Suprapubic skin (tissue), 4 donors: ENCODE measurements at regions not wholly inside any gene's neighbourhood (a gene's known extent, or its start where the extent isn't known, plus 50 kb on each side); places are given as distances from the start of the nearest gene placed in this dataset.

Source experiments
- DNase-seq, 2 donors: peaks; one replicate each; pipeline ENCODE4 v3.0.0-alpha.2; 2019; ENCODE audit warnings: low spot score in 2 of 2
- H3K27ac ChIP-seq: fragments of 200-600 bp; sonication (generic); one replicate; pipeline ENCODE4 v1.5.1; 2019
- H3K27me3 ChIP-seq: fragments of 200-600 bp; sonication (generic); one replicate; pipeline ENCODE4 v1.5.1; 2019
- H3K36me3 ChIP-seq: fragments of 200-600 bp; sonication (generic); one replicate; pipeline ENCODE4 v1.5.1; 2019
- H3K4me1 ChIP-seq: fragments of 200-600 bp; sonication (generic); one replicate; pipeline ENCODE4 v1.5.1; 2019
- H3K4me3 ChIP-seq: fragments of 200-600 bp; sonication (generic); one replicate; pipeline ENCODE4 v1.5.1; 2019; ENCODE audit warnings: mild to moderate bottlenecking
- H3K9me3 ChIP-seq: fragments of 200-600 bp; sonication (generic); one replicate; pipeline ENCODE4 v1.5.1; 2019
- EP300 ChIP-seq: sonication (generic); formaldehyde crosslinking; IDR thresholded peaks from one replicate; pipeline ENCODE4 v1.6.1; 2017; ENCODE audit warnings: antibody characterized with exemption
- POLR2A ChIP-seq, 2 donors: fragments of 450-650 bp; IDR thresholded peaks; one replicate each; pipeline ENCODE4 v1.6.1; 2017; ENCODE audit warnings: antibody characterized with exemption in 2 of 2, mild to moderate bottlenecking in 2 of 2, moderate library complexity in 2 of 2
- POLR2AphosphoS5 ChIP-seq, 3 donors: sonication (generic); formaldehyde crosslinking; IDR thresholded peaks; one replicate each; pipeline ENCODE4 v1.6.1; 2017; ENCODE audit warnings: antibody characterized with exemption in 3 of 3
- WGBS: methylation state at CpG from one replicate; pipeline ENCODE4 v1.1.5; 2018; 5-methylcytosine and 5-hydroxymethylcytosine counted together
- TF ChIP-seq, protein P1 (sequence below), 2 donors: fragments of 200-600 bp in 1 of 2; fragments of 450-650 bp in 1 of 2; sonication (generic) in 1 of 2; IDR thresholded peaks; one replicate each; pipeline ENCODE4 v1.5.1; 2016 to 2019; ENCODE audit warnings: antibody characterized with exemption in 2 of 2, mild to moderate bottlenecking in 1 of 2, moderate library complexity in 1 of 2

DNA sequence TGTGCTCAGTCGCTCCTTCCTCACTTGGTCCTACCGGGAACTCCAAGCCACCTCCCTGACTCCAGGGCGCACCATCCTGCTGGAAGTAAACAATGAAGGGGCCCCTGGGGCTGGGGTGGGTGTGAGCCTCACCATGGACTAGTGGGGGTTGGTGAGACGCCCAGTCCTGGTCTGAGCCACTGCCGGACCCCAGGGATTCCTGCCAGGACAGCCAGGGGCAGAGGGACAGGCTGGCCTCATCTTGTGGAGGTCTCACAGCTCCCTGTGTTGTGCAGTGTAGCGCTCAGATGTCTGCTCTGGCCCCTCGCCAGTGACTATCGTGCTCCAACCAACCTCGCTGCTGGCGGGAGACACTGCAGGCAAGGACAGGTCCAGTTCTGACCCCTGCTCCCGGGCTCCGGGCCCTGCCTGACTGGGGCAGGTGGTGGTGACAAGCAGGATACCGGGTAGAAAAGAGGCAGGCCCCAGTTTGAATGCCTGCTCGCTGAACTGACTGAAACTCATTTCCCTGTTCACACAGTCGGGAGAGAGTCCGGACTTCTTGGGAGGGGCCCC, 1021.4 kb downstream of the BRD1 start:
- H3K4me3 ChIP-seq, result no peak overlapping the region
- H3K9me3 ChIP-seq, result no peaks in the 10 kb centered on the region
- 77% methylated on average over 6 of the region's 16 CpGs for WGBS
- peak in 1 of 2 donors; percentile 73 for DNase-seq
- TF ChIP-seq POLR2AphosphoS5 (IDR thresholded peaks at IDR 0.05) (no peak), EP300 (no peak), POLR2A (IDR thresholded peaks at IDR 0.05) (no peak)
- TF ChIP-seq, protein P1, sequence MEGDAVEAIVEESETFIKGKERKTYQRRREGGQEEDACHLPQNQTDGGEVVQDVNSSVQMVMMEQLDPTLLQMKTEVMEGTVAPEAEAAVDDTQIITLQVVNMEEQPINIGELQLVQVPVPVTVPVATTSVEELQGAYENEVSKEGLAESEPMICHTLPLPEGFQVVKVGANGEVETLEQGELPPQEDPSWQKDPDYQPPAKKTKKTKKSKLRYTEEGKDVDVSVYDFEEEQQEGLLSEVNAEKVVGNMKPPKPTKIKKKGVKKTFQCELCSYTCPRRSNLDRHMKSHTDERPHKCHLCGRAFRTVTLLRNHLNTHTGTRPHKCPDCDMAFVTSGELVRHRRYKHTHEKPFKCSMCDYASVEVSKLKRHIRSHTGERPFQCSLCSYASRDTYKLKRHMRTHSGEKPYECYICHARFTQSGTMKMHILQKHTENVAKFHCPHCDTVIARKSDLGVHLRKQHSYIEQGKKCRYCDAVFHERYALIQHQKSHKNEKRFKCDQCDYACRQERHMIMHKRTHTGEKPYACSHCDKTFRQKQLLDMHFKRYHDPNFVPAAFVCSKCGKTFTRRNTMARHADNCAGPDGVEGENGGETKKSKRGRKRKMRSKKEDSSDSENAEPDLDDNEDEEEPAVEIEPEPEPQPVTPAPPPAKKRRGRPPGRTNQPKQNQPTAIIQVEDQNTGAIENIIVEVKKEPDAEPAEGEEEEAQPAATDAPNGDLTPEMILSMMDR (IDR thresholded peaks at IDR 0.05), result no peak
- H3K27me3 ChIP-seq, result no peaks in the 10 kb centered on the region
- no peaks in the 10 kb centered on the region for H3K4me1 ChIP-seq
- H3K27ac ChIP-seq, result no peak overlapping the region
- no peaks in the 10 kb centered on the region for H3K36me3 ChIP-seq

DNA sequence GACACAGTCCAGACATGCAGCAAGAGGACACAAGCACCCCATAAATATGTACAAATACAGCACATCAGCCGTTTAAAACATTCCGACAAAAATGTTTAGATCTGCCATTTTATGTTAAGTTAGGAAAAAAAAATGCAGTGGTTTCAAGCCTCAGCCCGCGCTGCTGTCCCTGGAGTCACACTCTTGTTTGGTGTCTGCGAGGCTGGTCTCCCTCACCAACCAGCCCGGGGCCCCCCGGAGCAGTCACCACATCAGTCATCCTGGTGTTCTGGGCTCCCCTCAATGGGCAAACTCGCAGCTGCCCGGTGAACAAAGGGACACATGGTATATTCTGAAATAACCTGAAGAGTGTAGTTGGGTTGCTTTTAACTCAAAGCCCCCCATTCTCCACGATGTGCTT, 1022.2 kb downstream of the BRD1 start:
- Histone ChIP-seq H3K4me3 (no peak overlapping the region), H3K36me3 (no peaks in the 10 kb centered on the region), H3K27ac (no peak overlapping the region), H3K9me3 (no peaks in the 10 kb centered on the region), H3K4me1 (no peaks in the 10 kb centered on the region), H3K27me3 (no peaks in the 10 kb centered on the region)
- 87% methylated on average over 6 of the region's 10 CpGs for WGBS
- no peak for DNase-seq
- TF ChIP-seq POLR2AphosphoS5 (IDR thresholded peaks at IDR 0.05), result no peak
- TF ChIP-seq POLR2A (IDR thresholded peaks at IDR 0.05), result no peak
- TF ChIP-seq EP300, result no peak
- TF ChIP-seq, protein P1 (IDR thresholded peaks at IDR 0.05), result no peak

DNA sequence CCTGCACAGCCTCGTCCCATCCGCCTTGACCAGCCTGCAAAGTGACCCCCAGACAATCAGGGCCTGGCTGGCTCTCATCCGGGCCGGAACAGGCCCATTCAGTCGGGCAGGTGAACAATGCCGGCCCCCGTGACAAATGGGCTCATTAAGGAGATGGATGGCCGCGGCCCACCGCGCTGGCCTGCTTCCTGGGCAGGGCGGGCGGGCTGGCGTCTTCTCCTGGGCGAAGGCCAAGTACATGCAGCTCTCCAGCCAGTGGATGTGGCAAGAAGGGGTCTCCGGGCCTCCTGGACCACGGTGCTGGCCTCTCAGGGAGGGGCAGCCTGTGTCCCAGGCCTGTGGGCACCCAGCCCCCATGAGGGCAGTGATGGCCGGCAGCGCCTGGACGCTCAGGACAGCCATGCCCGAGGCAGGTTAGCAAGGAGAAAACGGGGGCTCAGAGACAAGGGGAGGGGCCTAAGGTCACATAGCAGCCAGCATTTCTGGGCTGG, 1022.8 kb downstream of the BRD1 start:
- DNase-seq, result no peak
- 63% methylated on average over 20 of the region's 22 CpGs for WGBS
- TF ChIP-seq, protein P1 (IDR thresholded peaks at IDR 0.05), result no peak
- no peak for TF ChIP-seq EP300
- TF ChIP-seq POLR2A (IDR thresholded peaks at IDR 0.05), result no peak
- TF ChIP-seq POLR2AphosphoS5 (IDR thresholded peaks at IDR 0.05), result no peak

DNA sequence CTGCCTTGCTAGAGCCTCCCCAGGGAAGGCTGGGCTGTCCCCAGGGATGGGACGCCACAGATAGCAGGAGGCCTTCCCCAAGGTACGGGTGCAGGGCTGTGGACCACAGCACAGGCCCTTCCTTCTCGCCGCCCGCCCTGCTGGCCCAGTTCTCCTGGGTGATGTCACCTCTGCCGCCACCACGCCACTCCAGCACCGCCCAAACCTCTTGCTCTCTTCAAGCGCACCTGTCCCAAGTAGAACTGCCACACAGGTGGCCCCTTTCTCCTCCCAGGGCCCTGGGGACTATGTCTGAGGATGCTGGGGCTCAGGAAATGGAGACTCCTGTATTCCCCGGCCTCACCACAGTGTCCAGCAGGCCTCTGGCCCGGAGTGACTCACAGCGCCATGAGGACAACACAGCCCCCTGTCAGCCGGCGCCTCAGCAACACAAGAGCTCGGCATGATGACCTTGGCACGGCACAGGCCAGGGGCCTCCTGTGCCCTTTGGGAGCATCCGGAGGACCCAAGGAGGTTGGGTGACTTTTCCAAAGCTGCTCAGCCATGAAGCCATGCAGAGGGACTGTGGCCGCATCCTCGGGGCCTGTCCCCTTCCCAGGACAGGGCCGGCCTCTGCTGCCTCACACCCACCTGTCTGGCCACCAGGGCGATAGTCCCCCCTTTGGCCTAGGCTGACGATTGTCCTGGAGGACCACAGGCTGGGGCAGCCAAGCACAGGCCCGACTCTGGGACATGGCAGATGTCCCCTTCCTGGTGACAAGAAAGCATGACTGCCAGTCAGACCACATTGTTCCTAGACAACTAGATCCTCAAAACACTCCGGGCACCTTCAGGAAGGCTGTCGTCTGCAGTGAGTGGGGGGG, 1023.5 kb downstream of the BRD1 start:
- H3K9me3 ChIP-seq, result no peaks in the 10 kb centered on the region
- TF ChIP-seq POLR2A (IDR thresholded peaks at IDR 0.05) (no peak), POLR2AphosphoS5 (IDR thresholded peaks at IDR 0.05) (no peak), EP300 (no peak)
- TF ChIP-seq, protein P1 (IDR thresholded peaks at IDR 0.05), result no peak
- no peak for DNase-seq
- H3K27ac ChIP-seq, result no peak overlapping the region
- WGBS, result 84% methylated on average over 14 of the region's 25 CpGs
- no peaks in the 10 kb centered on the region for H3K4me1 ChIP-seq
- H3K36me3 ChIP-seq, result no peaks in the 10 kb centered on the region
- no peak overlapping the region for H3K4me3 ChIP-seq
- H3K27me3 ChIP-seq, result no peaks in the 10 kb centered on the region

More for the DNA sequence above, 1022.8 kb downstream of the BRD1 start:
- Histone ChIP-seq H3K36me3 (no peaks in the 10 kb centered on the region), H3K9me3 (no peaks in the 10 kb centered on the region), H3K4me1 (no peaks in the 10 kb centered on the region), H3K4me3 (no peak overlapping the region), H3K27ac (no peak overlapping the region), H3K27me3 (no peaks in the 10 kb centered on the region)
